ENCODE measurements at regions not wholly inside any gene's neighbourhood (a gene's known extent, or its start where the extent isn't known, plus 50 kb on each side); places are given as distances from the start of the nearest gene placed in this dataset.

GRCh38 chr7:49264530-49264929, 340.2 kb downstream of the CDC14C start:
- no peak for DNase-seq

DNA sequence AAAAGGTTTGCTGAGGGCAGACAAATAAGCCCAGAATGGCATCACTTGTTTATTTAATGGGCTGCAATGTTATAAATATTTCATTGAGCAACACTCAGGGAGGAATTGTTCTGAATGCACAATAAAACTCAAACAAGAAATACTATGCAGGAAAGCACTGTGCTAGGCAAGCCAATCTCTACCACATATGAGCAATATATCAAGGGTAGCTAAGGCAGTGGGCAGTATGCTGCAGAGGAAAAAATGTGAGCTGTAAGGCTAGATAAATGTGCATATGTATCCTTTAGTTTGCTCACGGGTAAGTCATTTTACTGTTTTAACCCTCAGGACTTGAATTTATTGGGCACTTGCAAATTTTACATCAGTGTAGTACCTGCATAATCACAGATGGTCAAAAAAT, 349.6 kb downstream of the CDC14C start:
- DNase-seq: no peak

DNA sequence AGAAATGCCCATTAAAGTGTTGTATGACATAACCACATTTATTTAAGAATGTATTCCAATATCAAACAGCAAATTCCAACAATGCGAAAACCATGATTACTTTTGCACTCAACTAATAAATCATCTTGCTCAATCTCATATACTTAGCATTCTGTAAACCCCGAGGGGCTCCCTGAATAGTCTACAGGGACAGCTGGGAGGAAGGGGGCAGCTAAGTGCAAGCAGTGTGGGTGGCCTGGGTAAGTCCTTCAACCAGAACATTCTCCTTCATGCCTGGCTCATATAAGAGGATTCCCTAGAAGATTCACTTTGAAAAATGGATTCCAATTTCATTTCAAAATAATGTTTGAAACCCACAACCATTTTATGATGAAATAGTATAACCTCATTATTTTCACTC, 355.5 kb downstream of the CDC14C start:
- DNase-seq: no peak

GRCh38 chr7:49287653-49288052, 363.3 kb downstream of the CDC14C start:
- DNase-seq: no peak

- DNase-seq: no peak
These were observed 370.3 kb downstream of the CDC14C start for GRCh38 chr7:49294611-49295010.

GRCh38 chr7:49295146-49295545, 370.8 kb downstream of the CDC14C start:
- no peak for DNase-seq

DNA sequence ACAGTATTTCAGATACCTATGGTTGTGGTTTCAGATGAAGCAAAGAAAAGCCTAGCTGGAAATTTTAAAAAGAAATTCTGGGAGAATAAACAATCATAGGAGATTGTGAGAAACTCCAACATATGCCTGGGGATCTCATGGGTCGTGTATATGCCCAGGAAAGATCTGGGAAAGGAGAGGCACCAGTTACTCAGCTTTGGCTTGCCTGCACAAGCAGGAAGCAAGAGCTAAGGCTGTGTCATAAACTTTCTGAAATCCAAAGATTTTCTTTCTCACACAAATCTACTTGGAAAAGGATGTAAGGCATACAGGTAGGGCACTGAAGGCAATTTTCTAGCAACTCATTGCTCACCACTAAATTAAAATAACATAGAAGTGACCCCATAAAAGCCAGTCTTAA, 373.6 kb downstream of the CDC14C start:
- no peak for DNase-seq

DNA sequence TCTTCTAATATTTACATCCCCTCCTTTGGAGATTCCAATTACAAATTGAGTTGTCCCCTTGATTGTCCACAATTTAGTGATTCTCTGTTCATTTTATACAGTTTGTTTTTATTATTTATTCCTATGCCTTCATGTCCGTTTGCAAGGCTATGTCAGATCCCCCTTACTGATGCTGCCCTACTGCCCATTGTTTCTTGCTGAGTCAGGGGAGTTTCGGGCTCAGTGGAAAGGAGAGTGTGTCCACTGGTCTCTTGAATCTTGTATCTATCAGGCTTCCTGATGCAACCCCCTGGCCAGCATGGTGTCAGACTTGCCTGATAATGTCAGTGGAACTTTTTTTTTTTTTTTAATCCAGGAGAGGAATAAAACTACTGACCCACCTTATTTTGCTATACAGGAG, 384.4 kb downstream of the CDC14C start:
- DNase-seq: no peak

- DNase-seq: no peak
These were observed 395.7 kb downstream of the CDC14C start for GRCh38 chr7:49320083-49320482.

DNA sequence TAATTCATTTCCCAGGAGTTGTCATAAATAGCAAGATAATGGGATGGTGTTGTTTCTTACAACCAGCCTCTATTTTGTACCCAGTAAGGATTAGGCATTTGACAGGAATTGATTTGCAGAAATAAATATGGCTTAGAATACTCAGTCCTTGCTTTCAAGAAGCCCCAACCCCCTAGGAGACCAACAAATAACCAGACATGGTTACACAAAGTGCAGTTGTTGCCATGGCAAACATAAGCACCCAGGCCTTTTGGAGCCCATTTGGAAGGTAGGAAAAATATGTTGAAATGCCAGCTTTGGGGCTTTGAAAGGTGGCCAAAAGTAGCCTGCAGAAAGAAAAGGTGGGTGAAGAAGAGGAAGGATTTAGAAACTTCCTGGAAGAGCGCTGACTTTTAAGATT, 397.5 kb downstream of the CDC14C start:
- no peak for DNase-seq

GRCh38 chr7:49322476-49322875, 398.1 kb downstream of the CDC14C start:
- DNase-seq: no peak

- no peak for DNase-seq
These were observed 399.7 kb downstream of the CDC14C start for GRCh38 chr7:49324040-49324439.

GRCh38 chr7:49324707-49325106, 400.4 kb downstream of the CDC14C start:
- no peak for DNase-seq

DNA sequence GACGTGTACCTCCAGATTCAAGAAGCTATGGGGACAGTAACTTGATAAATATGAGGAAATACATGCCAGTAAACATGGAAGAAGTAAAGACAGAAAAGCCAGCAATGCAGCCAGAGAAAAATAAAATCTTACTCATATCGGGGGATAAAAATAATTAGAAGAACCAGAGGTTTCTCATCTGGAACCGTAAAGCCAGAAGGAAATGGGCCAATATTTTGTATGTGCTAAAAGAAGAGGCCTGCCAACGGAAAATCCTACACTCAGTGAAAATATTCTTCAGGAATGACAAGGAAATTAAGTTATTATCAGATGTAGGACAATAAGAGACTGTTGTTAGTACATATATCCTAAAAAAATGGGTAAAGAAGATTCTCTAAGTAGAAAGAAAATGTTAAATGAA, 401.2 kb downstream of the CDC14C start:
- no peak for DNase-seq

GRCh38 chr7:49327155-49327554, 402.8 kb downstream of the CDC14C start:
- no peak for DNase-seq

DNA sequence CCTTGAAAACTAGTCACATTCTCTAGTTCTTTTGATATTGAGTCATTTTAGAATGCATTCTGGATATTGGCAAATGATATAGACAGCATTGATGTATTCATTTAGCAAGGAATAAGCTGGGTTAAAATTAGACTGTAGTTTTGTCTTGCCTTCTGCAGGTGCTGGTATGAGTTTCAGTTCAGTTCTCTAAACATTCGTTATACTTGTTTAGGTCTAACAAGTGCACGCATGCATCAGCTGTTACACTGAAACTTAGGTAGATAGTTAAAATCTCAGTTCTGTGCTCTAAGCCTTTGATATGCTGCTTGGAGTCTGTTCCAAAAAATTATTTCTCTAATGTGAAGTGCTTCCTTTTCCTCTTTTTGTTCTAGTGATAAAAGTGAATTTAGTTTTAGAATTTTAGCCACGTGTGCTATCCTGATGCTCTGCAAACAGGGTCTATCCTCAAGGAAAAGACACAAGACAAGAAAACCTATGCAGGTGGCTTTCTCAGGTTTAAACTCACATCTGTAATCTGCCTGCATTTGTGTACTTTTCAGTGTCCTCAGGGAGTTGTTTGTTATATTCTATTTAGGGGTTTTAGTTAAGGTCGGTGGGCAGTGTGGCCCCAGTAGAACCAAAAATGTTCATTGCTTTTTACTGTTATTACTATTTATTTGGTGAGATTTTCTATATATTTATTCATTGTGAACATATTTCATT, 409.0 kb downstream of the CDC14C start:
- no peak for DNase-seq

DNA sequence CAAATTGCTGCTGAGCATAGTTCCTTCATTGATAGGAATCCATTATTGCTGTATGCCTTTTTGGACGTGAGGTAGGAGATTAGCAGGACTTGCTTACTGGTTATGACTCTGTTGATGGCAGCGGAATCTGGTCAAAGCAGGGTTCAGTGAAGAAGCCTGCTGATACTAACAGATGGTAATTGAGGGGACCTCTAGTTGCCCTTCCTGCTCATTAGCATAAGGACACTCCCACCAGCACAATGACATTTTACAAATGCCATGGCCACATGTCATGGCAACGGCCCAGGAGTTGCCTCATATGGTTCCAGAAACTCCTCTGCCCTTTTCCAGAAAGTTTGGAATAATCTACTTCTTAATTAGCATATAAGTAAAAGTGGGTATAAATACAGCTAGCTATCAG, 417.5 kb downstream of the CDC14C start:
- no peak for DNase-seq

DNA sequence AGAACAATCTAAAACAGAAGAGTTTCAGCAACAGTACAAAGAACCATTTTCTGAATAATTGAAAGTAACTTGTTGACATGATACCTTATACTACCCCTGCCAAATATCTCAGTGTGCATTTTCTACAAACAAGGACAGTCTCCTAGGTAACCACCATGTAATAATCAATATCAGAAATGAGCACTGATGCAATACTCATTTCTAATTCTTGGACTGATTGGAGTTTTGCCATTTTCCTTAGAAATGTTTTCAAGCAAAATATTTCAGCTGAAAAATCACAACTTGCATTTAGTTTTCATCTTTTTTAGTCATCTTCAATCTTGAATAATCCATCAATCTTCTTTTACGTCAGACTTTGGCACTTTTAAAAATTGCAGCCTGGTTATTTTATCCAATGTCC, 420.2 kb downstream of the CDC14C start:
- no peak for DNase-seq

DNA sequence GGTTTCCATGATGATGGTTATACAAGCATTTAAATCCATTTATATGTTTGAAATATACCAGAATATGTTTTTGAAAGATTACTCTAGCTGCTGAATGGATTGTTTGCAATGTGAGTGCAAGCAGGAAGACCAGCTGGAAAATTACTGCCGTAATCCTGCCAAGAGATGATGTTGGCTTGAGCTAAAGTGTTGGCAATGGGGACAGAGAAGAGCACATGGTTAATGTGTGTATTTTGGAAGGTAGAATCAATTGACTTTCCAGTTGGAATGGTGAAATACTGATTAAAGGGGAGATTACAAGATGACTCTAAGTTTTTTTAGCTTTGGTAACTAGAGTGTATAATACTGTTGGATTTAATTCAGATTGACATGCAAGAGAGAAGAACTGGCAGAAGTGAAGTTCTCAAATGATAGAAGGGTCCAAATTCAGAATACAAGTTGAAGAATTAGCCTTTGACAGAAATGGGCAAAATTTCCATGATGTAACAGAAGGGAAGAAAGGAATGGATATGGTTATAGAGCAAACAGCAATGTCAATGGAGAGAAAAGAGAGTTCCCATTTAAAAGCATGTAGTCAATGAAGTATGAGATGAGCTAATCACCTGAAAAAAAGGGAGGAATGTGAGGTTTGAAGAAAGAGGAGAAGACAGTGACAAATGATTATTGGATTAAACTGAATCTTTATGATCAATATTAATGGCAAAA, 422.0 kb downstream of the CDC14C start:
- peak; percentile 79 for DNase-seq

GRCh38 chr7:49367072-49367471, 406.4 kb upstream of the VWC2 start:
- no peak for DNase-seq

GRCh38 chr7:49371771-49372170, 401.7 kb upstream of the VWC2 start:
- DNase-seq: no peak

- no peak for DNase-seq
These were observed 396.5 kb upstream of the VWC2 start for GRCh38 chr7:49376817-49377375.

GRCh38 chr7:49386792-49387191, 386.6 kb upstream of the VWC2 start:
- DNase-seq: no peak

DNA sequence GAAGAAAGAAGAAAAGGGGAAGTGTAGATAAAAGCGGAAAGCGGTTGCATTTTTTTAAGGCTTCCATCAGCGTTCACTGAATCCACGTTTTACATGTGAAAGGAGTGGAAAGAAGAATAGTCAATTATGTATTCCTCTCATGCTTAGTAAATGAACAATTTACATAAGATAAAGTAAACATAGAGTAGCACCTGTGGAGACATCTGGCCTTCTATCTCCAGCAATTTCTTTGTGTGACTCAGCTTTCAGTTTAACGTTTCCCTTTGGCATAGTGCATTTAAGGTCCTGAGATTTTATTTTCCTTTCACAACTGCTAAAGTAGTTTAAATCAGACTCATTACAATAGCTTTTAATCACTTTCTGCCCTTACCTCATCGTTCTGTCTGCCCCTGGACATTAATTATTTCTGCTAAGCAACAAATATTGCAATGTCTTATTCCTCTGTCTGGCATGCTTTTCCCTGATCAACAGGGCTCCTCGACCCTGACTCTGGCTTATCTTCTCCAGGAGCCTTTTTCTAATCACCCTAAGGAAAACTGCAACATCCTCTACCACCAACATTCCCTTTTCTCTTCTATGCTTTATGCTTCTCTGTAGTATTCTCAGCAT, 383.5 kb upstream of the VWC2 start:
- DNase-seq: no peak

Measured in left hindlimb (tissue), 1 donor.